Motor neuron (in vitro differentiated cells): ENCODE measurements at regions not wholly inside any gene's neighbourhood (a gene's known extent, or its start where the extent isn't known, plus 50 kb on each side); places are given as distances from the start of the nearest gene placed in this dataset.
"Not testable (repeated sequence)": the region's sequence is repeated elsewhere in the genome, so short reads cannot be mapped to it uniquely, and the experiment has no call there.

Source experiments
- ATAC-seq, 8 experiments: fragments of 200-7000 bp; cut with Tn5 transposase; replicated peaks in 6 of 8; 2 replicates each; pipeline ENCODE4 v1.8.0; 2021; ENCODE audit warnings: mild to moderate bottlenecking in 8 of 8, moderate library complexity in 8 of 8
- H3K27ac ChIP-seq, 2 donors: fragments of 250-450 bp; sonication (Bioruptor Pico); 2 replicates each; pipeline ENCODE4 v1.9.0; 2021; ENCODE audit warnings: antibody characterized with exemption in 2 of 2, mild to moderate bottlenecking in 2 of 2, moderate library complexity in 1 of 2
- H3K4me1 ChIP-seq, 2 donors: fragments of 250-450 bp; sonication (Bioruptor Pico); replicated peaks in 1 of 2; 2 replicates each; pipeline ENCODE4 v1.6.1; 2021; ENCODE audit warnings: antibody characterized with exemption in 2 of 2, mild to moderate bottlenecking in 2 of 2, moderate library complexity in 1 of 2
- H3K4me3 ChIP-seq, 5 donors: fragments of 250-450 bp; sonication (Bioruptor Pico); 2 replicates each; pipeline ENCODE4 v1.9.0; 2021; ENCODE audit warnings: antibody characterized with exemption in 5 of 5, mild to moderate bottlenecking in 5 of 5, moderate library complexity in 4 of 5
- WGBS, 10 experiments: fragments of 450-650 bp; shearing (Covaris generic); methylation state at CpG; one replicate each; pipeline ENCODE4 v1.0.0; 2022; 5-methylcytosine and 5-hydroxymethylcytosine counted together
- in situ Hi-C, 9 experiments: fragments of 400-800 bp; cut with MboI; loops; one replicate each; pipeline ENCODE4 v1.15.0; 2021; ENCODE audit warnings: low sequenced_read_pairs in 9 of 9, low pct_unique_long_range_greater_than_20kb in 2 of 9; ENCODE audit not compliant: unreplicated experiment in 9 of 9

- peak; percentile 83 to 97 (median 92) for ATAC-seq
- 60 to 100% (median 74%) methylated on average over 2 to 7 of the region's 38 CpGs; no CpG with 5 or more reads in 7 of the 10 experiments for WGBS, 10 experiments
- in situ Hi-C loops, H3K27ac ChIP-seq, H3K4me1 ChIP-seq, H3K4me3 ChIP-seq: not testable (repeated sequence)
Observed at GRCh38 chr16:29074554-29075402, 89.9 kb downstream of the LAT start.

GRCh38 chr16:29062235-29062634 lies 77.4 kb downstream of the LAT start:
- in situ Hi-C loops, H3K4me1 ChIP-seq, H3K27ac ChIP-seq, H3K4me3 ChIP-seq: not testable (repeated sequence)
- WGBS, 10 experiments: no CpG with 5 or more reads among the region's 4 CpGs
- peak in 2 of 8 experiments; percentile 51 to 54 for ATAC-seq

GRCh38 chr16:29061467-29061921 lies 76.6 kb downstream of the LAT start:
- peak in 2 of 8 experiments; percentile 22 to 51 for ATAC-seq
- no CpG with 5 or more reads among the region's 7 CpGs for WGBS, 10 experiments
- H3K4me3 ChIP-seq, H3K27ac ChIP-seq, in situ Hi-C loops, H3K4me1 ChIP-seq: not testable (repeated sequence)

- ATAC-seq, H3K27ac ChIP-seq, H3K4me3 ChIP-seq, in situ Hi-C loops, H3K4me1 ChIP-seq: not testable (repeated sequence)
- no CpG with 5 or more reads among the region's 53 CpGs for WGBS, 10 experiments
Observed at GRCh38 chr16:29060022-29060810, 75.4 kb downstream of the LAT start.

- in situ Hi-C loops, ATAC-seq, H3K4me1 ChIP-seq, H3K4me3 ChIP-seq, H3K27ac ChIP-seq: not testable (repeated sequence)
- no CpG with 5 or more reads among the region's 5 CpGs for WGBS, 10 experiments
Observed at GRCh38 chr16:29059575-29059974, 74.7 kb downstream of the LAT start.
